ENCODE measurements at regions not wholly inside any gene's neighbourhood (a gene's known extent, or its start where the extent isn't known, plus 50 kb on each side); places are given as distances from the start of the nearest gene placed in this dataset.

GRCh38 chr13:111047326-111047725 is 67.8 kb upstream of the ARHGEF7 start (continued):
- TF ChIP-seq ZNF462 (CRISPR knock-in tag; IDR thresholded peaks at IDR 0.05) (no peak), JUNB (IDR thresholded peaks at IDR 0.05; ENCODE audit: unreplicated experiment) (no peak), ZNF331 (CRISPR knock-in tag; IDR thresholded peaks at IDR 0.05; ENCODE audit: low read depth) (no peak), CTCF (conservative IDR thresholded peaks at IDR 0.05; ENCODE audit: low read depth in 2 of 2) (no peak), POLR2AphosphoS5 (IDR thresholded peaks at IDR 0.05; ENCODE audit: low read depth) (no peak), EZH2 (IDR thresholded peaks at IDR 0.05; ENCODE audit: low read depth, unreplicated experiment) (no peak), CREB1 (CRISPR knock-in tag; IDR thresholded peaks at IDR 0.05; ENCODE audit: low read depth) (no peak), NANOG (IDR thresholded peaks at IDR 0.05; ENCODE audit: borderline replicate concordance) (no peak)

DNA sequence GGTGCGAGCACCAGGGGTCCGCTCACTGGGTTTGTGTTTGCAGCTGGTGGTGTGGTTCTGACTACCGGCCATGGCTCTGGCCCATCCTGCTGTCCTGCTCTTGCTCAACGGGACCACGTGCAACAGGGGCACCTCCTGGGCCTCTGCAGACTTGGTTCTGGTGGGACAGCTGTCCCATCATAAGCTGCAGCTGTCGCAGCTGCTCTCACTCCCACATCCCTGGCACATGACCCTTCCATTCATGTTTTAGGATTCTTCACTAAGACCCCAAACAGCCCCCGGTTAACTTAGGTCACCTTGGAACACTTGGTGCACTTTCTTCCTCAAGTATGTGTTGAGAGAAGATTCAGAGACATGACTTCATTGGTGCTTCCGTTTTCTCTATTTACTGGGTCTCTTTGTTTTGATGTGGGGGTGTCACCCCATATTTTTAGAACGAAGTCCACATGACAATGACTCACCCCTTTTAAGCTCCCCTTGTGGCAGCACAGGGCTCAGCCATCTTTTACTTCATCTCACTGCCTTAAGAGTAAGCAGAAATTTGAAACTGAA is 68.4 kb upstream of the ARHGEF7 start:
- Histone ChIP-seq H3K27ac (ENCODE audit: low read depth) (no peak overlapping the region), H3K27me3 (ENCODE audit: insufficient read depth) (no peaks in the 10 kb centered on the region), H3K36me3 (ENCODE audit: insufficient read depth) (no peaks in the 10 kb centered on the region; the same call in 1 of the 2 replicates), H3K79me2 (replicated peaks; ENCODE audit: insufficient read depth) (no peaks in the 10 kb centered on the region), H3K4me2 (no peak overlapping the region), H3K4me3 (no peak overlapping the region), H3K4me1 (ENCODE audit: insufficient read depth) (no peaks in the 10 kb centered on the region), H3K9me2 (ENCODE audit: insufficient read depth) (peaks cover 3% of the 10 kb centered on the region), H3F3A (replicated peaks; ENCODE audit: low read depth) (no peaks in the 10 kb centered on the region), H2AFZ (no peak overlapping the region), H4K20me1 (replicated peaks; ENCODE audit: insufficient read depth) (no peaks in the 10 kb centered on the region)
- Mint-ChIP-seq H3K36me3 (ENCODE audit: low read depth) (peaks cover 30% of the 10 kb centered on the region), H3K4me3 (no peak overlapping the region), H3K27me3 (ENCODE audit: insufficient read depth, low read depth, poor library complexity) (no peaks in the 10 kb centered on the region), H3K9me3 (peaks cover 41% of the 10 kb centered on the region), H3K27ac (no peak overlapping the region), H3K4me1 (peaks cover 5% of the 10 kb centered on the region; the same call in 2 of the 3 replicates)
- ATAC-seq (no peak), DNase-seq (ENCODE audit: low spot score) (no peak)
- TF ChIP-seq STAT1 (IDR thresholded peaks at IDR 0.05; ENCODE audit: unreplicated experiment) (no peak), POLR2AphosphoS5 (IDR thresholded peaks at IDR 0.05; ENCODE audit: low read depth) (no peak), EZH2phosphoT487 (IDR thresholded peaks at IDR 0.05; ENCODE audit: unreplicated experiment) (no peak), REST (IDR thresholded peaks at IDR 0.05; ENCODE audit: unreplicated experiment) (no peak), NANOG (IDR thresholded peaks at IDR 0.05; ENCODE audit: borderline replicate concordance) (no peak), EZH2 (IDR thresholded peaks at IDR 0.05; ENCODE audit: low read depth, unreplicated experiment) (no peak), JUNB (IDR thresholded peaks at IDR 0.05; ENCODE audit: unreplicated experiment) (no peak), CTCF (conservative IDR thresholded peaks at IDR 0.05; ENCODE audit: low read depth in 2 of 2) (no peak)

All from GM23338 (cell line).